AG09319 (cell line): ENCODE measurements at regions not wholly inside any gene's neighbourhood (a gene's known extent, or its start where the extent isn't known, plus 50 kb on each side); places are given as distances from the start of the nearest gene placed in this dataset.

Experiments used
- DNase-seq: peaks from one replicate; pipeline ENCODE4 v3.0.0-alpha.2; 2010; ENCODE audit warnings: low read depth; ENCODE audit errors: extremely low read depth
- TF ChIP-seq, protein P1 (sequence below): IDR thresholded peaks from 2 replicates; pipeline ENCODE4 v1.5.1; 2011; ENCODE audit warnings: low read depth, mild to moderate bottlenecking, inconsistent platforms, low read length, moderate library complexity

- DNase-seq: no peak
- TF ChIP-seq, protein P1, sequence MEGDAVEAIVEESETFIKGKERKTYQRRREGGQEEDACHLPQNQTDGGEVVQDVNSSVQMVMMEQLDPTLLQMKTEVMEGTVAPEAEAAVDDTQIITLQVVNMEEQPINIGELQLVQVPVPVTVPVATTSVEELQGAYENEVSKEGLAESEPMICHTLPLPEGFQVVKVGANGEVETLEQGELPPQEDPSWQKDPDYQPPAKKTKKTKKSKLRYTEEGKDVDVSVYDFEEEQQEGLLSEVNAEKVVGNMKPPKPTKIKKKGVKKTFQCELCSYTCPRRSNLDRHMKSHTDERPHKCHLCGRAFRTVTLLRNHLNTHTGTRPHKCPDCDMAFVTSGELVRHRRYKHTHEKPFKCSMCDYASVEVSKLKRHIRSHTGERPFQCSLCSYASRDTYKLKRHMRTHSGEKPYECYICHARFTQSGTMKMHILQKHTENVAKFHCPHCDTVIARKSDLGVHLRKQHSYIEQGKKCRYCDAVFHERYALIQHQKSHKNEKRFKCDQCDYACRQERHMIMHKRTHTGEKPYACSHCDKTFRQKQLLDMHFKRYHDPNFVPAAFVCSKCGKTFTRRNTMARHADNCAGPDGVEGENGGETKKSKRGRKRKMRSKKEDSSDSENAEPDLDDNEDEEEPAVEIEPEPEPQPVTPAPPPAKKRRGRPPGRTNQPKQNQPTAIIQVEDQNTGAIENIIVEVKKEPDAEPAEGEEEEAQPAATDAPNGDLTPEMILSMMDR: no peak
Measured at GRCh38 chr2:173623438-173624319, 269.0 kb downstream of the CDCA7 start.

DNA sequence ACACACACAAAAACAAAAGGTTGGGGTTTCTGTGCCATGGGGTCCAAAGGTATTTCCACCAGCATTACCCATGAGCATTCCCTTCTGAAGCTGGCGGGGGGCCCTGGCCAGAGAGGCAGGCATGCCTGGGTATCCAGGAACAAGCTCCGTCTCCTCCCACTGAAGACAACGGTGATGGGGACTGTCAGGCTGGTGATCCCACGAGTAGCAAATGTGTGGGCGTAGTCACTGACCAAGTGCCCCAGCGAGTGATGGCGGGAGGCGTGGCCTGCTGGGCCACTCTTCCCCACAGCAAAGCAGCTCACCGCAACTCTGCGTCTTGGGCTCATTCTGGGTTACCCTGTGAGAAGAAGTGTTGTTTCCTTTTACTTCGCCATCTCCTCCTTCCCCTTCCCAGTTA is 270.6 kb downstream of the CDCA7 start:
- TF ChIP-seq, protein P1: no peak

GRCh38 chr2:173629076-173629475 is 274.4 kb downstream of the CDCA7 start:
- DNase-seq: no peak
- TF ChIP-seq, protein P1: no peak

More for the DNA sequence above, 270.6 kb downstream of the CDCA7 start:
- no peak for DNase-seq

DNA sequence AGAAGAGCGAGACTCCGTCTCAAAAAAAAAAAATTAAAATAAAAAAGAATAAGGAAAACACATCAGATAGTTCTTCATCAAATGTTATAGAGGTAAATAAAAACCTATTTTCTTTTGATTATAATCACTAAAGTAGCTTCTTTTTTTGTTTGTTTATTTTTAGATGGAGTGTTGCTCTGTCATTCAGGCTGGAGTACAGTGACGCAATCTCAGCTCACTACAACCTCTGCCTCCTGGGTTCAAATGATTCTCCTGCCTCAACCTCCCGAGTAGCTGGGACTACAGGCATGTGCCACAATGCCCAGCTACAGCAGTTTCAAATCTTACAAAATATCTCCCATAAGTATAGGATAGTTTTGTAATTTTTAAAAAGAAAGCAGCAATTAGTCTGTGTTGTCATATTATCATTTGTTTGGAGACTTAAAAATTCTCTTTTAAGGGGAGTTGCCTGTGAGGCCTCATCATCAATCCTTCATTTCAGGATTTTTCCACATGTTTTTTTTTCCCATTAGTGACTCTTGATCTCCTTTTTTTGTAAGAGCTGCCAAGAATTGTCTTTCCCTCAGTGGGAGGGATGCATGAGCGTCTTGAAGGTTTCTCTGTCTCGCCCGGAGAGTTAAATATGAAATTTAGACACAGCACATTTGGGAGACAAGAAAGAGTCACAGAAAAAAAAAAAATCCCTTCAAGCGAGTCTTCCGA is 275.9 kb downstream of the CDCA7 start:
- DNase-seq: no peak
- TF ChIP-seq, protein P1: no peak

DNA sequence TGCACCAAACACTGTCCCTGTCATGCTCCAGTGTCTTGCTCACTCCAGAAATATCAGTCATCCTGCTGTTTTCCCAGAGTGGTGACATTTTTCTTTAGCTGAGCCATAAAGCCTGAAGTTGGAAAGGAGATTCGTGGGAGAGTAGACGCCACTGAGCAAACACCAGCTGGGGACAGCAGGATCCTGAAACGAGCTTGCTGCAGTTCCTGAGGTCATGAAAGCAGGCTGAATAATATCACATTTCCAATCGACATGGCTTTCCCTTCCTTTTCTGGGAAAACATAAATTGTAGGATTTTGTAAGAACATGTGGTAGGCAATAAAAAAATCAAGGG is 276.4 kb downstream of the CDCA7 start:
- DNase-seq: no peak
- TF ChIP-seq, protein P1: no peak

DNA sequence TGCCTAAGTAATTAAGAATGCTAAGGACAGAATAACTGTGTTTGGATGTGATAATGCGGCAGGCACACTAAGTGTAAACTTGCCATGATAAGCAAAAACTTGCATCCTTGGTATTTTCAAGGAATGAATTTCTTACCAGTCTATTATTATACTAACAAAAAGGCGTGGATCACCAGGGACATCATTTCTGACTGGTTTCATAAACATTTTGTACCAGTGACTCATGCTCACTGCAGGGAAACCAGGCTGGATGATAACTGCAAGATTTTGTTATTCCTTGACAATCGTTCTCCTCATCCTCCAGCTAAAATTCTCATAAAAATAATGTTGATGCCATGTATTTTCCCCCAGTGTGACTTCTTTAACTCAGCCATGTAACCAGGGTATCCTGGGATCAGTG is 289.5 kb downstream of the CDCA7 start:
- no peak for DNase-seq
- TF ChIP-seq, protein P1: no peak

GRCh38 chr2:173647681-173648311 is 293.1 kb downstream of the CDCA7 start:
- DNase-seq: peak; percentile 60
- TF ChIP-seq, protein P1: no peak
